ENCODE measurements at regions not wholly inside any gene's neighbourhood (a gene's known extent, or its start where the extent isn't known, plus 50 kb on each side); places are given as distances from the start of the nearest gene placed in this dataset.

DNA sequence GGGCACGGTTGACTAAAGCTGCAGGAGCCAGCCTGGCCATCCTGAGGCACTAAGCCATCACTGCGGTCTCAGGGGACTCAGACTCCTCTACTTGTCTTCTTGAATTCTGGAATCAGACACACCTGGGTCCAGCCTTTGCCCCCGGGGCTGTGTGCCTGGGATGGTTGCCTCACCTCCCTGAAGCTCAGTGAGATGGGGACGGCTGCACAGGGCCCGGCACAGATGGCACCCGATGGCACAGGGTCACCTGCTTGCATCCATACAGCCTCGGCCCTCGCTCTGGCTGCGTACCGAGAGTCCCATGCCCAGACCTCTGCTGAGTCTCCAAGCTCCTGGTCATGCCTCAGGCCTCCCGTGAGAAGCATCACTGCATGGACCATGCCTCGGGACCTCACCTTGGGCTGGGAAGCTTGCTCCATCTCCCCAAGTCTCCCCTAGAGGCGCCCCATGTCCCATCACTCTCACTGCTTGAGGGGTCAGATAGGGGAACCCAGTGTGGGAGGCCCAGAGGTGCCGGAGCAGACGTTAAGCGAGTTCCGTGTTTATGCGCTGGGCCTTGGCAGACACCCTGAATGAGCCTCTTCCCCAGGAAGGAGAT, 316.3 kb downstream of the SEC14L1 start:
- TF ChIP-seq POLR2A (IDR thresholded peaks at IDR 0.05; ENCODE audit: low read depth, low read length) (no peak), SPI1 (IDR thresholded peaks at IDR 0.05; ENCODE audit: low read depth, low read length) (no peak)
